ENCODE measurements at regions not wholly inside any gene's neighbourhood (a gene's known extent, or its start where the extent isn't known, plus 50 kb on each side); places are given as distances from the start of the nearest gene placed in this dataset.
"Not testable (repeated sequence)": the region's sequence is repeated elsewhere in the genome, so short reads cannot be mapped to it uniquely, and the experiment has no call there.

GRCh38 chr4:67300497-67301185 is 244.7 kb downstream of the CENPC start:
- TF ChIP-seq EZH2 (IDR thresholded peaks at IDR 0.05; ENCODE audit: low read length); CTCF (optimal IDR thresholded peaks at IDR 0.05 in 1 of 3, IDR thresholded peaks at IDR 0.05 in 1 of 3, conservative IDR thresholded peaks at IDR 0.05 in 1 of 3; ENCODE audit: extremely low read depth in 1 of 3, insufficient read depth in 2 of 3, low read length in 3 of 3): not testable (repeated sequence)

Data from keratinocyte (primary cell).